ELF-1 (cell line): ENCODE measurements at regions not wholly inside any gene's neighbourhood (a gene's known extent, or its start where the extent isn't known, plus 50 kb on each side); places are given as distances from the start of the nearest gene placed in this dataset.

ENCODE experiments used
- DNase-seq: peaks from one replicate; pipeline ENCODE4 v3.0.0-alpha.2; 2016; ENCODE audit warnings: low read depth, low spot score

- no peak for DNase-seq
Measured at GRCh38 chr3:117938974-117939373, 1095.7 kb downstream of the IGSF11 start.

DNA sequence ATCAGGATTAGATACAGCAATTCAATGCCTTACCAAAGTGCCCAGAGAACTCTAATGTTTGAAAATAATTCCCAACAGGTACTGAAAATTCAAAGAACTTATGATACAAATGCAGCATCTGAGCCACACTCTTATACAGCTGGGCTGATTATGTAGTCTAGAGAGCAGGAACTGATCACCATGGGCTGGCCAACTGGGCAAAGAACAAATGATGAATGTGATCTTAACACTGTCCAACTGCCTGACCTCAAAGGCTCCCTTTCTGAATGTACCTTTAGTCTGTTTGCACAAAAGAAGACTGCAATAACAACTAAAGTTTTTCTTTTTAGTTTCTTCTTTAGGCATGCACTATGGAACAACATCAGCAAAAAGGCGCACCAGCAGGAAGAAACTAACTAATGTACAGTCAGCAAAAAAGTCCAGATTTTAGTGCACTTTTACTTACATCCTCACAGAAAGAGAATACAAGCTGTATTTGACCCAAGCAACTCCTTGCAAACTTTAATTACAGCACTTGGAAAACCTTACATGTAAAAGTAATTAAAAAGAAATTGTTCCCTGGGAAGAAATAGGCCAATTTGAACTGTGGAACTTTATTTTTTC is 1095.1 kb downstream of the IGSF11 start:
- DNase-seq = no peak

GRCh38 chr3:117941015-117941414 is 1093.6 kb downstream of the IGSF11 start:
- DNase-seq = no peak

DNA sequence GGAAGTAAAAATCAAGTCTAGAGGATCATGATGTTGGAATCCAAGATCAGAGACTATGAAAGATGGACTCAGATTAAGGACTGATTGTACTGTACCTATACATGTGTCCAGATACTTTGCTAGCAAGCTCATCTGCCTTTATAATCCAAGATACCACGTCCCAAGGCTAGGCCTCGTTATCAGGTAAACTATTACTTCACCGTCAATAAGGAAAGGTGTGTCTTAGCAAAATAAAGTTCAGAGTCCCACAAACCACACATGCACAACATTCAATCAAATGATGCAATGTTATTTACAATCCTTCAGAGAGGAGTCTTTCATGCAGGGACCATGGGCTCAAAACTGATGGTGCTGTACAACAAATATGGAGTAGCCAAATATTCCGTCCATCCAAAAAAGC is 1092.9 kb downstream of the IGSF11 start:
- no peak for DNase-seq

GRCh38 chr3:117954131-117954530 is 1080.5 kb downstream of the IGSF11 start:
- DNase-seq = no peak

DNA sequence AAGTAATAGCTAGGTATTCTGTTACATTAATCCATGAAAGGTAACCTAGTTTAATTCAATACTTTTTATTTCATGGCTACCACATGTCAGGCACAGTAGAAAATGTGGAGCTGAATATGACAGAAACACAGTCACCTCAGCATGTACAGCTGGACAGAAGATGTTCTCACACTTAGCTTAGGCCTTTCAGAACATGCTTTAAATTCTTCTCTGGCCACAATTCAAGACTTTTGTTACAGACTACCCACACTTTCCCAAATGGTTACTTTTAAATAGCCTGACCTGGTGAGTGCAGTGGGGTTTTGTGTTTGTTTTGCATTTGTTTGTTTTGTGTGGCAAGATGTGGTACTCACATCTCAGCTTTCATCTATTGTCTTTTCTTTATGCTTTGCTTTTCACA is 1079.5 kb downstream of the IGSF11 start:
- DNase-seq = no peak

DNA sequence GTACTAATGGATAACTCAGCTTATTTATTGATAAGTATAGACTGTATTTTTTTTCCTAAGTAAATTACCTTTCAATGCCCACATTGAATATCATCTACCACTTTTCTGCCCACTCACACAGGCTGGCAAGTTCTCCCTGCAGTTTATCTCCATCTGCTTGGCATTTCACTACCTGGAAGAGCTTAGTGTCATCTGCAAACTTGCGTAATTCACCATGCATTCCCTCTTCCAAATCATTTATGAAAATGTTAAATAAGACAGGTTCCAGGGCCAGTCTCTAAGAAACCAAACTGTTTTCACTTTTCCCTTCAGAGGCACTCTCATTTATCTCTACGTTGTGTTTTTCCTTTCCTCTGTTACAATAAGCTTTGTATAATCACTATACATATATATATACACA is 1076.6 kb downstream of the IGSF11 start:
- DNase-seq = no peak

- no peak for DNase-seq
Measured at GRCh38 chr3:117962750-117963149, 1071.9 kb downstream of the IGSF11 start.

- DNase-seq = no peak
Measured at GRCh38 chr3:117963858-117964257, 1070.8 kb downstream of the IGSF11 start.

DNA sequence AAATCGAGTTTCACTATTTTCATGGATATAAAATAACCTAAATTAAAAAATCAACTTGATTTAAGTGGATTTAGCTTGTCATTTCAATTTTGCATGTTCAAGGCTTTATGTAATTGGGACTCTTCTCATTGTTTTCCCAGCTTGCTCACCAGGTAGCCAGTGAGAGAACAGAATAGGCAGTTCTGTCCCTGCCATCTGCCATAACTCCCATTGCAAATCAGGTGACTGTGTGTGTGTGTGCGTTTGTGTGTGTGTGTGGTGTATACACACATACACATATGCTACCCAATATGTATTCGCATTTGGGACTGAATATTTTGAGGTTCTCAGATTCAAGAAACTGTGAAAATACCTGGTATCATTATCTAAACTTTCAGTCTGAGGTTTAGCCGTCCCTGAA is 1069.8 kb downstream of the IGSF11 start:
- no peak for DNase-seq

DNA sequence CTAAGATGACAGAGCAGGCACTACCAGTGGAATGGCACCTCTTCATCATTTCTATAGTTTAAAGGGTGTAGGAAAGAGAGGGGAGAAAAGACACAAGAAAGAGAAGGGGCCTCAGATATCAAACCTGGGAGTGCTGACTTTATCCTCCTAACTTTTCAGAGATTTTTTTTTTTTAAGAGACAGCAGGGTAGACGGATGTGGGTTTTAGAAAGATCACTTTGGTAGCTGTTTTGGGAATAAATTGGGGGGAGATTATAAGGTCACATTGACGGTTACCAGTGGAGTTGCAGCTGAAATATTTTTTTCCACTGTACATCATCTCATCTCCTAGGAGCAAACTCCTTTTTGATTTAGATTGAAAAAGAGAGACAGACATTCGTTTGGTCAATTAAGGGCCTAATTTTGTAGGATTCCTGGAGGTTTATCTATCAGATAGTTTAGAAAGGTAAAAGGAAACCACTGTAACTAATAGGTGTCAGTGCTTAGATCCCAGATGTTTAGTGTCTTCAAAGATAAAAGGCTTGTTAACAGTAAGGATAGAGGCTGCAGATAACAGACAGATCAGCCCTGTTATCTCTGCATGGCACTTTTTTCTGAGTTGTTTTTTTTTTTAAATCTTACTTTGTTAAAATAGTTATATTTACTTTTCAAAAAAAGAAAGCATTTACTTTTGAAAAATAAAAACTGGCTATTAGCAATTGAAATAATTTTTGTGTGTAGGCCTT is 1057.0 kb downstream of the IGSF11 start:
- no peak for DNase-seq

DNA sequence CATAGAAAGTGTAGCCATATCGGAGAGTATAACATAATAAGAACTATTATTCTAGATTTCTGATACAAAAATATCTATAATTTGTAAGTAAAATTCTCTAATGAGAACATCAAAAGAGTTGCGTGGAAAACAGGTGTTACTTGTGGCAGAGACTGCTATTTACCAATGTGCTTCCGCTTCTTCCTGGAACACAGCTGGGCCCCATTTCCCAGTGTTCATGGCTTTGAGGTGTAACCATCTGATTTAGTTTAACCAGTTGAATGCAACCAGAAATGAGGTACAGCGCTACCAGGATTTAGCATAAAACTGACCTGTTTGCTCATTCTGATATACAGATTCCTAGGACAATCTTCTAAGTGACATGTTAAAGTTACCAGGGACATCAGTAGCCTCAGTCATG is 1055.2 kb downstream of the IGSF11 start:
- DNase-seq = no peak

GRCh38 chr3:117987256-117987655 is 1047.4 kb downstream of the IGSF11 start:
- DNase-seq = no peak

DNA sequence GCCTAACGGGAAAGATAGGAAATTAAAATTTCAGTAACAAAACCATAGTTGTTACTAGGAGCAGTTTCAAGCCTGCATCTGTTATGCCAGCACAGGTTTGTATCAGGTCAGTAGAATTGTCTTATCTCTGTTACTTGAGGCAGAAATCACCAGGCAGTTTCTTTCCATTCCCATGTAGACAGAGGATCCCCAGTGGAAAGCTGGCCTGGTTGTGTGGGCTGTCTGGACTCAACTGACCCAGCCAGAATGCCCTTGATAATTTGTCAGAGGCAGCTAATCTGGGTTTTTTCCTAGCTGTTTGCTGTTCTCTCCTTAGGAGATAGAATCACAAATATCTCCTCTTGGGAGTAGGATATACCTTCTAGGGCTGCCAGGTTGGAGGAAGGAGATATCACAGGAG is 1044.7 kb downstream of the IGSF11 start:
- no peak for DNase-seq

DNA sequence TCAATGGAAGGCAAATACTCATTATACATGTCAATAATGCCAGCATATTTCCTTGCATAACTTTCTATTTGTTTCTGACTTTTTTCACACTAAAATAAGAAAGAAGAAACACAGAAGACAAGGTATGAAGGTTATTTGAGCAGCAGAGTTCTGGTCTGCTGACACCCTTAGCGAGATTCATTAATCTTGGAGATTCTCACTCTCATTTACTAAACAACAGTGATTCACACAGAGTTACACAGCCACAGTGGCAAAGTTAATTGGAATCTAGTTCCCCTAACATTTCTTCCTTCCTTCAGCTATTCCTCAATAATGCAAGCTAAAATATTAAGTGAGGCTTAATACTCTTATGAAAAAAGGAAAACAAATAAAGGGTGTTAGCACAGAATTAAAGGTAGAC is 1044.0 kb downstream of the IGSF11 start:
- DNase-seq = no peak

DNA sequence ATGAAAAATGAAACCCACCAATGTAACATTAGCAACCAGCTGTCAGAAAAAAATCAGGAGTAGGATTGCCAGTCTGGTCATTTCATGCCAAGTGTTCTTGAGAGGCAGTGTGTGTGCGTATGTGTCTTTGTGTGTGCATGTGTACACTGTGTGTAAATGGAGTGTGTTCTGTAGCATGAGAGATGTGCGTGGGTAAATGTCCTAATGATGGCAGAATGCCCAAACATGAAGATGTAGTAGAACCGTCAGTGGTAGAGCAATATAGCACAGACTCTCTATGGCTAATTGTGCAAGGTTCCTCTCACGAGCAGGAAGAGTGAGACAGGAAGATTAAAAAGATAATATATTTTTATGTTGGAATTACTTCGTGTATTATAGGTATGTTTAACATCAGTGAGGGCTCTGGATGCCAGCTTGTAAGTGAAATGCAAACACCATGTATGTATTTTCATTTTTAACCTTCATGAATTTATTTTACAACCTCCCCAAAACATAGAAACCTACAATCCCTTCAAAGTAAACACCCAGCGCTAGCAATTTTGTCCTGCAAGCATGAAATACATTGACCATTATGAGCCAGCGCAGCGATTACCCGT is 1038.7 kb downstream of the IGSF11 start:
- no peak for DNase-seq

GRCh38 chr3:117997201-117998049 is 1037.2 kb downstream of the IGSF11 start:
- DNase-seq = peak; percentile 92

DNA sequence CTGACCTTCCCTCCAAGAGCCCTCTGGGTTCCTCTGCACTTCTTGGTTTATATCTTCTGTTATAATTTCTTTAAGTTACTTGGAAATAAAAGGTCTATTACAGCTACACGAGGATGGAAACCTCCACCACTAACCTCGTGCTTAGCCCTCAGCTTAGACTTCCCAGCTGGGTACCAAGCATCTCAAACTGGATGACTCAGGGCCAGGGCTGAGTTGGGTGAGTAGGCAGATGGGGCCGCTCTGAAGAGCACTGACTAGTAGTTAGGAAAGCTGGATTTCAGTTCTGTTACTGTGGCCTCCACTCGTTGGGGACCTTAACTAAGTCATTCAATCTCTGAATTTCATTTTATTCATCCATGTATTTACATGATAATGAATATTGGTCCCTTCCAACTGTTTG is 1036.6 kb downstream of the IGSF11 start:
- no peak for DNase-seq

GRCh38 chr3:118000219-118000618 is 1034.4 kb downstream of the IGSF11 start:
- DNase-seq = no peak

GRCh38 chr3:118001380-118001779 is 1033.3 kb downstream of the IGSF11 start:
- no peak for DNase-seq

- DNase-seq = no peak
Measured at GRCh38 chr3:118011910-118012309, 1022.7 kb downstream of the IGSF11 start.

GRCh38 chr3:118029049-118029448 is 1005.6 kb downstream of the IGSF11 start:
- no peak for DNase-seq
